Hepatocyte (in vitro differentiated cells): ENCODE measurements at regions not wholly inside any gene's neighbourhood (a gene's known extent, or its start where the extent isn't known, plus 50 kb on each side); places are given as distances from the start of the nearest gene placed in this dataset.

ENCODE experiments used
- DNase-seq: peaks from one replicate; pipeline ENCODE4 v3.0.0-alpha.2; 2016; ENCODE audit warnings: low spot score
- H2AFZ ChIP-seq: fragments of 200-600 bp; sonication (generic); 2 replicates; pipeline ENCODE4 v1.6.0; 2016; ENCODE audit warnings: antibody characterized with exemption, mild to moderate bottlenecking
- H3K27ac ChIP-seq: fragments of 200-600 bp; sonication (generic); 2 replicates; pipeline ENCODE4 v1.5.1; 2016; ENCODE audit warnings: mild to moderate bottlenecking
- H3K27me3 ChIP-seq: fragments of 200-600 bp; sonication (generic); 2 replicates; pipeline ENCODE4 v1.6.1; 2016
- H3K36me3 ChIP-seq: fragments of 200-600 bp; sonication (generic); replicated peaks from 2 replicates; pipeline ENCODE4 v1.5.1; 2016; ENCODE audit warnings: low read depth; ENCODE audit not compliant: insufficient read depth
- H3K4me1 ChIP-seq: fragments of 200-600 bp; sonication (generic); 2 replicates; pipeline ENCODE4 v1.5.1; 2016; ENCODE audit warnings: mild to moderate bottlenecking, moderate library complexity; ENCODE audit not compliant: insufficient read depth
- H3K4me2 ChIP-seq: fragments of 200-600 bp; sonication (generic); 2 replicates; pipeline ENCODE4 v1.6.0; 2016
- H3K4me3 ChIP-seq: fragments of 200-600 bp; sonication (generic); 2 replicates; pipeline ENCODE4 v1.5.1; 2016; ENCODE audit warnings: mild to moderate bottlenecking
- H3K79me2 ChIP-seq: fragments of 200-600 bp; sonication (generic); 2 replicates; pipeline ENCODE4 v1.6.0; 2017; ENCODE audit warnings: mild to moderate bottlenecking
- H3K9me2 ChIP-seq: fragments of 200-600 bp; sonication (generic); replicated peaks from 2 replicates; pipeline ENCODE4 v1.6.0; 2017; ENCODE audit warnings: mild to moderate bottlenecking; ENCODE audit not compliant: insufficient read depth
- H3K9me3 ChIP-seq: fragments of 200-600 bp; sonication (generic); 2 replicates; pipeline ENCODE4 v1.5.1; 2016; ENCODE audit warnings: low read depth, mild to moderate bottlenecking
- H4K20me1 ChIP-seq: fragments of 200-600 bp; sonication (generic); 2 replicates; pipeline ENCODE4 v1.6.0; 2016; ENCODE audit warnings: mild to moderate bottlenecking; ENCODE audit not compliant: insufficient read depth, poor library complexity, severe bottlenecking
- CTCF ChIP-seq: fragments of 200-600 bp; sonication (generic); IDR thresholded peaks from 2 replicates; pipeline ENCODE4 v1.5.1; 2016; ENCODE audit warnings: antibody characterized with exemption, mild to moderate bottlenecking; ENCODE audit not compliant: poor library complexity
- EZH2 ChIP-seq: fragments of 200-600 bp; sonication (generic); IDR thresholded peaks from 2 replicates; pipeline ENCODE4 v1.6.1; 2016; ENCODE audit warnings: antibody characterized with exemption, mild to moderate bottlenecking, borderline replicate concordance
- EZH2phosphoT487 ChIP-seq: fragments of 200-600 bp; sonication (generic); IDR thresholded peaks from one replicate; pipeline ENCODE4 v1.6.1; 2018; ENCODE audit warnings: antibody characterized with exemption, mild to moderate bottlenecking, low read depth, moderate library complexity; ENCODE audit not compliant: unreplicated experiment, severe bottlenecking
- WGBS: methylation state at CpG from one replicate; pipeline ENCODE4 v1.1.6; 2016; ENCODE audit warnings: low lambda C conversion rate; ENCODE audit errors: missing lambda C conversion rate; 5-methylcytosine and 5-hydroxymethylcytosine counted together

DNA sequence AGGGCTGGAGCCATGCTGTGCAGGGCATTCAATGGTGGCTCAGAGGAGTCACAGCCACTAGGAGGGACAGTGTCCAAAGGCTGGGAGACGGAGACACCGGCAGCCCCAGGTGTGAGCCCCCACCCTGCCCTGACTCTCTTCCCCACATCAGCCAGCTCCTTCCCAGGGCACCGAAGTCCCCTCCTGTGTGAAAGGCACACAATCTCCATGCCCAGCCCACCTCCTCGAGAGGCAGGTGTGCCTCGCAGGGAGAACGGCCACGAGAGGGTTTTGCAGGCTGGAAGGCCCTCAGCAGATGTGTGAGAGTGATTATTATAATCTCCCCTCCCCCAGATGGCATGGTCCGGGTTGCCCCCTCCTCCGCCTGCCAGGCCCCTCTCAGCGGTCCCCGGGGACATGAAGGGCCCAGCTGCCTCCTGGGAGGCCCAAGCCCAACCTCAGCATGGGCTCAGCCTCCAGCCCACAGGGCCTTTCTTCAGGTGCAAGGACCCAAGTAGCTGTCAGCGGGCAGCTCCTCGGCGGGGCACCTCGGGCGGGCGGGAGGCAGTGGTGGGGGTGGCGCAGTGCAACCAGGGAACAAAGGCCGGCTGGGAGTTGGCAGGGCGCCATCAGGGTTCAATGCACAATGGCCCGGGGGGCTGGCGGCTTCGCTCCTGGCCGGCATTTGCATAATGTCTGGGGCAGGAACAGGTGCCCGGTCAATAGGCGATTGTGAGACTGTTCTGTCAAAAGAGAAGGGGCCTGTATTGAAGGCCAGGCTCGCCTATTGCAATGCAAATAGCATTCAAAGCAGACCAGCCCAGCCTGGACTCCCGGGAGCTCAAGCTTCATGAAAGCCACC, 155.3 kb upstream of the ZMIZ1 start:
- Histone ChIP-seq H2AFZ (no peak overlapping the region), H3K27me3 (no peaks in the 10 kb centered on the region), H3K9me2 (no peaks in the 10 kb centered on the region), H4K20me1 (no peaks in the 10 kb centered on the region), H3K4me3 (no peak overlapping the region), H3K79me2 (no peaks in the 10 kb centered on the region), H3K36me3 (no peaks in the 10 kb centered on the region), H3K4me1 (no peaks in the 10 kb centered on the region), H3K9me3 (no peaks in the 10 kb centered on the region), H3K27ac (no peak overlapping the region), H3K4me2 (no peak overlapping the region)
- WGBS: 76% methylated on average over 22 of the region's 28 CpGs
- TF ChIP-seq EZH2phosphoT487: no peak
- no peak for TF ChIP-seq EZH2
- no peak for TF ChIP-seq CTCF
- no peak for DNase-seq

GRCh38 chr10:78914060-78914378, 154.7 kb upstream of the ZMIZ1 start:
- no peak overlapping the region for H3K27ac ChIP-seq

GRCh38 chr10:78914502-78915189, 154.1 kb upstream of the ZMIZ1 start:
- H3K4me3 ChIP-seq: no peak overlapping the region
- no peaks in the 10 kb centered on the region for H3K4me1 ChIP-seq
- no peak overlapping the region for H2AFZ ChIP-seq
- H3K27ac ChIP-seq: no peak overlapping the region
- H3K79me2 ChIP-seq: no peaks in the 10 kb centered on the region
- H3K9me3 ChIP-seq: no peaks in the 10 kb centered on the region
- no peaks in the 10 kb centered on the region for H4K20me1 ChIP-seq
- 89% methylated on average over 9 of the region's 9 CpGs for WGBS
- H3K9me2 ChIP-seq: no peaks in the 10 kb centered on the region
- H3K36me3 ChIP-seq: no peaks in the 10 kb centered on the region
- TF ChIP-seq EZH2phosphoT487: no peak
- no peak for TF ChIP-seq CTCF
- TF ChIP-seq EZH2: no peak
- no peak overlapping the region for H3K4me2 ChIP-seq
- no peak for DNase-seq
- H3K27me3 ChIP-seq: no peaks in the 10 kb centered on the region

More at GRCh38 chr10:78914060-78914378, 154.7 kb upstream of the ZMIZ1 start:
- DNase-seq: no peak
- no peak overlapping the region for H2AFZ ChIP-seq
- H3K4me3 ChIP-seq: no peak overlapping the region
- no peaks in the 10 kb centered on the region for H4K20me1 ChIP-seq
- no peaks in the 10 kb centered on the region for H3K9me3 ChIP-seq
- no peaks in the 10 kb centered on the region for H3K79me2 ChIP-seq
- H3K36me3 ChIP-seq: no peaks in the 10 kb centered on the region
- no peak for TF ChIP-seq CTCF
- no peak for TF ChIP-seq EZH2phosphoT487
- TF ChIP-seq EZH2: no peak
- WGBS: 81% methylated on average over 10 of the region's 10 CpGs
- no peaks in the 10 kb centered on the region for H3K27me3 ChIP-seq
- H3K4me2 ChIP-seq: no peak overlapping the region
- no peaks in the 10 kb centered on the region for H3K9me2 ChIP-seq
- no peaks in the 10 kb centered on the region for H3K4me1 ChIP-seq
